T-cell (primary cell): ENCODE measurements at regions not wholly inside any gene's neighbourhood (a gene's known extent, or its start where the extent isn't known, plus 50 kb on each side); places are given as distances from the start of the nearest gene placed in this dataset.
"Not testable (repeated sequence)": the region's sequence is repeated elsewhere in the genome, so short reads cannot be mapped to it uniquely, and the experiment has no call there.

Source experiments
- ATAC-seq, 4 experiments: fragments of 200-7000 bp in 3 of 4; fragments of 150-1000 bp in 1 of 4; cut with Tn5 transposase; replicated peaks in 1 of 4; 1 replicate in 3 of 4; 2 replicates in 1 of 4; pipeline ENCODE4 v1.10.0; 2021; ENCODE audit warnings: moderate library complexity in 3 of 4, mild to moderate bottlenecking in 2 of 4, moderate number of reproducible peaks in 1 of 4
- CTCF ChIA-PET, 2 donors: fragments of 300-600 bp; sonication (Branson Sonifier 250); formaldehyde crosslinking; loops; one replicate each; lab custom pipeline; 2022; ENCODE audit warnings: antibody characterized with exemption in 2 of 2; lab: Charles Lee
- POLR2A ChIA-PET, 2 donors: fragments of 300-600 bp; sonication (Branson Sonifier 250); formaldehyde crosslinking; loops; one replicate each; lab custom pipeline; 2022; ENCODE audit warnings: antibody characterized with exemption in 2 of 2; lab: Charles Lee
- DNase-seq, 35 experiments: peaks; one replicate each; pipeline versions ENCODE4 v3.0.0 to v3.0.0-alpha.2; 2013 to 2023
- H3K27ac ChIP-seq: one replicate; pipeline ENCODE4 v1.5.1; 2013; ENCODE audit warnings: low read length
- H3K27me3 ChIP-seq, 2 experiments: replicated peaks in 1 of 2; 1 replicate in 1 of 2; 2 replicates in 1 of 2; pipeline versions ENCODE4 v1.6.1 to v1.7.0; 2013; ENCODE audit warnings: low read length in 1 of 2, mixed read lengths in 1 of 2; ENCODE audit not compliant: control insufficient read depth in 2 of 2, insufficient read depth in 2 of 2; ENCODE audit errors: extremely low read depth in 1 of 2
- H3K36me3 ChIP-seq, 2 donors: 1 replicate in 1 of 2; 2 replicates in 1 of 2; pipeline versions ENCODE4 v1.6.1 to v1.7.0; 2013; ENCODE audit warnings: low read length in 1 of 2; ENCODE audit not compliant: control insufficient read depth in 2 of 2, insufficient read depth in 1 of 2; ENCODE audit errors: extremely low read depth in 1 of 2
- H3K4me1 ChIP-seq, 2 experiments: 1 replicate in 1 of 2; 2 replicates in 1 of 2; pipeline versions ENCODE4 v1.6.1 to v1.7.0; 2013; ENCODE audit warnings: low read length in 2 of 2, mixed read lengths in 1 of 2; ENCODE audit not compliant: insufficient read depth in 2 of 2, control insufficient read depth in 1 of 2; ENCODE audit errors: extremely low read depth in 1 of 2
- H3K4me3 ChIP-seq, 2 donors: 1 replicate in 1 of 2; 2 replicates in 1 of 2; pipeline versions ENCODE4 v1.5.1 to v1.7.0; 2013; ENCODE audit warnings: mild to moderate bottlenecking in 2 of 2, low read length in 1 of 2, moderate library complexity in 1 of 2; ENCODE audit not compliant: control insufficient read depth in 1 of 2; ENCODE audit errors: extremely low read depth in 1 of 2
- H3K9me3 ChIP-seq: 2 replicates; pipeline ENCODE4 v1.7.0; 2013
- H3K27ac Mint-ChIP-seq, 2 donors: one replicate each; pipeline ENCODE4 v1.8.0; 2020 to 2021; ENCODE audit warnings: mild to moderate bottlenecking in 2 of 2, mixed read lengths in 2 of 2
- H3K27me3 Mint-ChIP-seq, 2 donors: one replicate each; pipeline ENCODE4 v1.8.0; 2021 to 2022; ENCODE audit warnings: mixed read lengths in 2 of 2
- H3K36me3 Mint-ChIP-seq: one replicate; pipeline ENCODE4 v1.8.0; 2021; ENCODE audit warnings: mixed read lengths
- H3K4me1 Mint-ChIP-seq, 3 donors: one replicate each; pipeline ENCODE4 v1.8.0; 2020 to 2022; ENCODE audit warnings: mixed read lengths in 3 of 3, mild to moderate bottlenecking in 1 of 3
- H3K4me3 Mint-ChIP-seq, 3 donors: one replicate each; pipeline ENCODE4 v1.8.0; 2020 to 2022; ENCODE audit warnings: mild to moderate bottlenecking in 3 of 3, mixed read lengths in 3 of 3, moderate library complexity in 3 of 3
- H3K9me3 Mint-ChIP-seq, 3 donors: one replicate each; pipeline ENCODE4 v1.8.0; 2020 to 2022; ENCODE audit warnings: mixed read lengths in 3 of 3
- WGBS: methylation state at CpG from one replicate; pipeline ENCODE4 v1.1.5; 2013; ENCODE audit warnings: missing lambda C conversion rate; ENCODE audit not compliant: insufficient coverage; 5-methylcytosine and 5-hydroxymethylcytosine counted together

GRCh38 chr4:60981534-60981933, 218.6 kb upstream of the ADGRL3 start:
- H3K27me3 ChIP-seq = no peaks in the 10 kb centered on the region
- H3K36me3 Mint-ChIP-seq = no peaks in the 10 kb centered on the region
- DNase-seq (no peak), ATAC-seq (no peak)
- no peaks in the 10 kb centered on the region for H3K4me1 ChIP-seq
- WGBS = 49% methylated on average over 2 of the region's 4 CpGs
- ChIA-PET CTCF (no interaction called here), POLR2A (no interaction called here)
- H3K4me3 ChIP-seq = no peak overlapping the region
- H3K9me3 ChIP-seq = no peaks in the 10 kb centered on the region
- peaks cover 11 to 22% (median 20%) of the 10 kb centered on the region in 3 donors for H3K9me3 Mint-ChIP-seq
- H3K27me3 Mint-ChIP-seq = no peaks in the 10 kb centered on the region
- H3K4me3 Mint-ChIP-seq = no peak overlapping the region
- no peak overlapping the region for H3K27ac Mint-ChIP-seq
- no peaks in the 10 kb centered on the region for H3K36me3 ChIP-seq
- H3K4me1 Mint-ChIP-seq = no peaks in the 10 kb centered on the region
- H3K27ac ChIP-seq = no peak overlapping the region

GRCh38 chr4:60989141-60989540, 211.0 kb upstream of the ADGRL3 start:
- ChIA-PET POLR2A (no interaction called here), CTCF (no interaction called here)
- H3K27ac Mint-ChIP-seq = no peak overlapping the region
- H3K27me3 Mint-ChIP-seq = no peaks in the 10 kb centered on the region
- DNase-seq (no peak), ATAC-seq (no peak)
- H3K4me1 ChIP-seq = no peaks in the 10 kb centered on the region
- no peak overlapping the region for H3K4me3 ChIP-seq
- WGBS = no CpG with 5 or more reads among the region's 1 CpG
- H3K4me3 Mint-ChIP-seq = no peak overlapping the region
- H3K36me3 Mint-ChIP-seq = no peaks in the 10 kb centered on the region
- H3K36me3 ChIP-seq = no peaks in the 10 kb centered on the region
- no peak overlapping the region for H3K27ac ChIP-seq
- H3K9me3 Mint-ChIP-seq = peaks cover 14 to 26% (median 25%) of the 10 kb centered on the region in 3 donors
- no peaks in the 10 kb centered on the region for H3K27me3 ChIP-seq
- no peaks in the 10 kb centered on the region for H3K9me3 ChIP-seq
- no peaks in the 10 kb centered on the region for H3K4me1 Mint-ChIP-seq

GRCh38 chr4:60992037-60992436, 208.1 kb upstream of the ADGRL3 start:
- Mint-ChIP-seq H3K4me1 (no peaks in the 10 kb centered on the region), H3K4me3 (no peak overlapping the region), H3K27ac (no peak overlapping the region), H3K27me3 (no peaks in the 10 kb centered on the region), H3K9me3 (peaks cover 13 to 20% (median 15%) of the 10 kb centered on the region in 3 donors), H3K36me3 (no peaks in the 10 kb centered on the region)
- H3K9me3 ChIP-seq = no peaks in the 10 kb centered on the region
- ATAC-seq (no peak), DNase-seq (no peak)
- H3K27ac ChIP-seq = no peak overlapping the region
- ChIA-PET CTCF (no interaction called here), POLR2A (no interaction called here)
- H3K27me3 ChIP-seq = no peaks in the 10 kb centered on the region
- no peaks in the 10 kb centered on the region for H3K4me1 ChIP-seq
- H3K36me3 ChIP-seq = no peaks in the 10 kb centered on the region
- no peak overlapping the region for H3K4me3 ChIP-seq
- 38% methylated on average over 2 of the region's 3 CpGs for WGBS

GRCh38 chr4:61003301-61003700, 196.8 kb upstream of the ADGRL3 start:
- ChIA-PET CTCF (no interaction called here), POLR2A (no interaction called here)
- ATAC-seq (no peak), DNase-seq (no peak)
- no peaks in the 10 kb centered on the region for H3K4me1 ChIP-seq
- no peaks in the 10 kb centered on the region for H3K27me3 ChIP-seq
- H3K27ac ChIP-seq = no peak overlapping the region
- Mint-ChIP-seq H3K9me3 (peaks cover 16 to 33% (median 27%) of the 10 kb centered on the region in 3 donors), H3K4me1 (no peaks in the 10 kb centered on the region), H3K4me3 (no peak overlapping the region), H3K36me3 (no peaks in the 10 kb centered on the region), H3K27ac (no peak overlapping the region), H3K27me3 (no peaks in the 10 kb centered on the region)
- no peaks in the 10 kb centered on the region for H3K36me3 ChIP-seq
- peaks cover 2% of the 10 kb centered on the region for H3K9me3 ChIP-seq
- no peak overlapping the region for H3K4me3 ChIP-seq

GRCh38 chr4:61004651-61005170, 195.4 kb upstream of the ADGRL3 start:
- H3K4me3 ChIP-seq = no peak overlapping the region
- no peak overlapping the region for H3K27ac Mint-ChIP-seq
- H3K36me3 ChIP-seq = no peaks in the 10 kb centered on the region
- H3K36me3 Mint-ChIP-seq = no peaks in the 10 kb centered on the region
- no peaks in the 10 kb centered on the region for H3K27me3 ChIP-seq
- no peaks in the 10 kb centered on the region for H3K4me1 Mint-ChIP-seq
- ChIA-PET CTCF (no interaction called here), POLR2A (no interaction called here)
- no peak for DNase-seq
- peaks cover 16 to 44% (median 27%) of the 10 kb centered on the region in 3 donors for H3K9me3 Mint-ChIP-seq
- no CpG with 5 or more reads among the region's 1 CpG for WGBS
- peaks cover 2% of the 10 kb centered on the region for H3K9me3 ChIP-seq
- no peak for ATAC-seq
- no peaks in the 10 kb centered on the region for H3K27me3 Mint-ChIP-seq
- H3K4me1 ChIP-seq = no peaks in the 10 kb centered on the region
- no peak overlapping the region for H3K27ac ChIP-seq
- H3K4me3 Mint-ChIP-seq = no peak overlapping the region

GRCh38 chr4:61011051-61011450, 189.1 kb upstream of the ADGRL3 start:
- Mint-ChIP-seq H3K27ac (no peak overlapping the region), H3K9me3 (peaks cover 18 to 37% (median 18%) of the 10 kb centered on the region in 3 donors), H3K4me1 (no peaks in the 10 kb centered on the region), H3K27me3 (no peaks in the 10 kb centered on the region), H3K36me3 (no peaks in the 10 kb centered on the region), H3K4me3 (no peak overlapping the region)
- no CpG with 5 or more reads among the region's 2 CpGs for WGBS
- Histone ChIP-seq H3K27ac (no peak overlapping the region), H3K27me3 (no peaks in the 10 kb centered on the region), H3K4me1 (no peaks in the 10 kb centered on the region), H3K36me3 (no peaks in the 10 kb centered on the region), H3K9me3 (no peaks in the 10 kb centered on the region), H3K4me3 (no peak overlapping the region)
- no peak for ATAC-seq
- POLR2A ChIA-PET = no interaction called here
- CTCF ChIA-PET = no interaction called here
- no peak for DNase-seq

- H3K27me3 Mint-ChIP-seq, POLR2A ChIA-PET, ATAC-seq, H3K27me3 ChIP-seq, H3K36me3 ChIP-seq, H3K27ac Mint-ChIP-seq, H3K4me1 Mint-ChIP-seq, H3K27ac ChIP-seq, H3K36me3 Mint-ChIP-seq, H3K4me3 ChIP-seq, H3K9me3 ChIP-seq, CTCF ChIA-PET, H3K4me1 ChIP-seq, DNase-seq, H3K4me3 Mint-ChIP-seq: not testable (repeated sequence)
- peaks cover 18 to 39% (median 20%) of the 10 kb centered on the region in 3 donors for H3K9me3 Mint-ChIP-seq
- 77% methylated on average over 5 of the region's 5 CpGs for WGBS
Measured at GRCh38 chr4:61011936-61012335, 188.2 kb upstream of the ADGRL3 start.
